ENCODE measurements at regions not wholly inside any gene's neighbourhood (a gene's known extent, or its start where the extent isn't known, plus 50 kb on each side); places are given as distances from the start of the nearest gene placed in this dataset.
"Not testable (repeated sequence)": the region's sequence is repeated elsewhere in the genome, so short reads cannot be mapped to it uniquely, and the experiment has no call there.

GRCh38 chr11:115967203-115967602 lies 463.0 kb upstream of the CADM1 start:
- not testable (repeated sequence) for DNase-seq (ENCODE audit: low read depth in 3 of 3, low spot score in 2 of 3)

- DNase-seq (ENCODE audit: low read depth in 3 of 3, low spot score in 2 of 3) = no peak
These were observed 461.7 kb upstream of the CADM1 start for GRCh38 chr11:115965767-115966504.

- no peak for DNase-seq (ENCODE audit: low read depth in 3 of 3, low spot score in 2 of 3)
These were observed 459.9 kb upstream of the CADM1 start for GRCh38 chr11:115964091-115964490.

- DNase-seq (ENCODE audit: low read depth in 3 of 3, low spot score in 2 of 3) = no peak
These were observed 458.9 kb upstream of the CADM1 start for GRCh38 chr11:115963156-115963555.

GRCh38 chr11:115961159-115962003 lies 457.2 kb upstream of the CADM1 start:
- no peak for DNase-seq (ENCODE audit: low read depth in 3 of 3, low spot score in 2 of 3)

- DNase-seq (ENCODE audit: low read depth in 3 of 3, low spot score in 2 of 3) = no peak
These were observed 454.9 kb upstream of the CADM1 start for GRCh38 chr11:115959081-115959486.

- no peak for DNase-seq (ENCODE audit: low read depth in 3 of 3, low spot score in 2 of 3)
These were observed 454.1 kb upstream of the CADM1 start for GRCh38 chr11:115958089-115959000.

- no peak for DNase-seq (ENCODE audit: low read depth in 3 of 3, low spot score in 2 of 3)
These were observed 451.6 kb upstream of the CADM1 start for GRCh38 chr11:115955803-115956202.

GRCh38 chr11:115950660-115951059 lies 446.4 kb upstream of the CADM1 start:
- DNase-seq (ENCODE audit: low read depth in 3 of 3, low spot score in 2 of 3) = no peak

- DNase-seq (ENCODE audit: low read depth in 3 of 3, low spot score in 2 of 3) = no peak
These were observed 440.4 kb upstream of the CADM1 start for GRCh38 chr11:115944596-115944995.

- DNase-seq (ENCODE audit: low read depth in 3 of 3, low spot score in 2 of 3) = no peak
These were observed 437.8 kb upstream of the CADM1 start for GRCh38 chr11:115942011-115942410.

GRCh38 chr11:115941481-115941993 lies 437.3 kb upstream of the CADM1 start:
- no peak for DNase-seq (ENCODE audit: low read depth in 3 of 3, low spot score in 2 of 3)

- DNase-seq (ENCODE audit: low read depth in 3 of 3, low spot score in 2 of 3) = no peak
These were observed 436.8 kb upstream of the CADM1 start for GRCh38 chr11:115941044-115941443.

GRCh38 chr11:115939731-115940421 lies 435.7 kb upstream of the CADM1 start:
- no peak for DNase-seq (ENCODE audit: low read depth in 3 of 3, low spot score in 2 of 3)

- no peak for DNase-seq (ENCODE audit: low read depth in 3 of 3, low spot score in 2 of 3)
These were observed 435.0 kb upstream of the CADM1 start for GRCh38 chr11:115939104-115939730.

GRCh38 chr11:115933564-115933963 lies 429.3 kb upstream of the CADM1 start:
- no peak for DNase-seq (ENCODE audit: low read depth in 3 of 3, low spot score in 2 of 3)

- DNase-seq (ENCODE audit: low read depth in 3 of 3, low spot score in 2 of 3) = no peak
These were observed 427.4 kb upstream of the CADM1 start for GRCh38 chr11:115931548-115932083.

- DNase-seq (ENCODE audit: low read depth in 3 of 3, low spot score in 2 of 3) = no peak
These were observed 426.8 kb upstream of the CADM1 start for GRCh38 chr11:115930886-115931547.

GRCh38 chr11:115930291-115930690 lies 426.1 kb upstream of the CADM1 start:
- no peak for DNase-seq (ENCODE audit: low read depth in 3 of 3, low spot score in 2 of 3)
